Vagina (tissue), 2 donors: ENCODE measurements at regions not wholly inside any gene's neighbourhood (a gene's known extent, or its start where the extent isn't known, plus 50 kb on each side); places are given as distances from the start of the nearest gene placed in this dataset.

ENCODE experiments used
- DNase-seq, 2 donors: peaks; one replicate each; pipeline ENCODE4 v3.0.0-alpha.2; 2017; ENCODE audit errors: extremely low spot score in 2 of 2
- H3K27ac ChIP-seq: fragments of 200-600 bp; sonication (generic); one replicate; pipeline ENCODE4 v1.5.1; 2019
- H3K27me3 ChIP-seq: fragments of 200-600 bp; sonication (generic); one replicate; pipeline ENCODE4 v1.5.1; 2019
- H3K36me3 ChIP-seq, 2 donors: fragments of 200-600 bp; sonication (generic); one replicate each; pipeline ENCODE4 v1.5.1; 2017 to 2019
- H3K4me1 ChIP-seq: fragments of 200-600 bp; sonication (generic); one replicate; pipeline ENCODE4 v1.5.1; 2019
- H3K4me3 ChIP-seq, 2 donors: fragments of 200-600 bp; sonication (generic); 1 replicate in 1 of 2; 2 replicates in 1 of 2; pipeline ENCODE4 v1.5.1; 2016 to 2019
- H3K9me3 ChIP-seq: fragments of 200-600 bp; sonication (generic); one replicate; pipeline ENCODE4 v1.5.1; 2019
- CTCF ChIP-seq, 3 experiments: fragments of 450-650 bp in 2 of 3; fragments of 200-600 bp in 1 of 3; sonication (generic) in 1 of 3; IDR thresholded peaks; one replicate each; pipeline ENCODE4 v1.5.1; 2017 to 2019; ENCODE audit warnings: antibody characterized with exemption in 3 of 3, mild to moderate bottlenecking in 2 of 3, moderate library complexity in 2 of 3
- POLR2A ChIP-seq, 2 donors: fragments of 450-650 bp; IDR thresholded peaks; one replicate each; pipeline ENCODE4 v1.6.1; 2017; ENCODE audit warnings: antibody characterized with exemption in 2 of 2, mild to moderate bottlenecking in 2 of 2, moderate library complexity in 2 of 2
- POLR2AphosphoS5 ChIP-seq, 2 donors: sonication (generic); formaldehyde crosslinking; IDR thresholded peaks; one replicate each; pipeline ENCODE4 v1.9.0; 2017; ENCODE audit warnings: antibody characterized with exemption in 2 of 2, mild to moderate bottlenecking in 2 of 2, low read depth in 1 of 2; ENCODE audit not compliant: insufficient read depth in 1 of 2
- intact Hi-C: fragments of 100-400 bp; cut with DNase I; formaldehyde crosslinking; loops from one replicate; pipeline ENCODE4 v1.15.1; 2023

GRCh38 chr2:136452528-136452927 lies 312.8 kb upstream of the THSD7B start:
- TF ChIP-seq POLR2AphosphoS5 (IDR thresholded peaks at IDR 0.05; ENCODE audit: insufficient read depth in 1 of 2, low read depth in 1 of 2) (no peak), CTCF (IDR thresholded peaks at IDR 0.05) (no peak), POLR2A (IDR thresholded peaks at IDR 0.05) (no peak)
- no peaks in the 10 kb centered on the region for H3K4me1 ChIP-seq
- DNase-seq, result no peak
- no peaks in the 10 kb centered on the region for H3K36me3 ChIP-seq
- H3K9me3 ChIP-seq, result no peaks in the 10 kb centered on the region
- intact Hi-C loops, result no loop called here
- H3K27ac ChIP-seq, result no peak overlapping the region
- no peaks in the 10 kb centered on the region for H3K27me3 ChIP-seq
- no peak overlapping the region for H3K4me3 ChIP-seq

DNA sequence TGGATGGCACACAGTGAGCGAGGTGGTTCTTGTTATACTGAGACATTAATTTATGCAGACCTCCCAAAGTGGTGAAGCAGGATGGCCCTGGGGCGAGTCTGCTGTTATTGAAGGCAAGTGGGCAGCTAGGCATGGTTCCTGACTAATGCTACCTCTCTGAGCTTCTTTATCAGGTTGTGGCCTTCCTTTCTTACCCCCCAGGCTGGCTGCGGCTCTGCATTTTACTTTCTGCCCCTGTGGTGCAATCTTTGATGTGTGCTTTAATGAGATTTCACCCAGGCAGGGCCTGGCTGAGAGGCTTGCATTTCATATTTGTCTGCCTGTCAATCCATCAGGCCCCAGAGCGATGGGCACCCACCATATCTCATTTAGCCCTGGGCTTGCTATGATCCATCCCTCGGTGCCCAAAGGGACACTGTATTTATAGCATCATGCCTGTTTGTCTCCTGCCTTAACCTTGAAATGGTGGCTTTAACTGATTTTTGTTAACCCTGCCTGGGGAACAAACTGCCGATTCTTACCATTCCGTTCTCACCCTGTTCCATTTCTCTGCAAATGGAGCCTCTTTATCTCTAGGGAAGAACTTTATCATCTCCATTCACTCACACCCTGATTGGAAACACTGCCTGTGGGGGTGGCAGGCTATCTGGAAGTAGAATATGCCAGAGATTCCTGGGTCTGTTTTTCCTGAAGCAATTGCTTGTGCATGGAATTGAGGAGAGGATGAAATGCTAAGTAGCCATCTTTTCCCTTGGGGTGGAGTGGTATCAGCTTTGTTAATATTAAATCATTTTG lies 316.2 kb upstream of the THSD7B start:
- intact Hi-C loops, result no loop called here
- DNase-seq, result no peak
- no peak overlapping the region for H3K27ac ChIP-seq
- TF ChIP-seq CTCF (IDR thresholded peaks at IDR 0.05) (no peak), POLR2AphosphoS5 (IDR thresholded peaks at IDR 0.05; ENCODE audit: insufficient read depth in 1 of 2, low read depth in 1 of 2) (no peak), POLR2A (IDR thresholded peaks at IDR 0.05) (no peak)
- H3K4me3 ChIP-seq, result no peak overlapping the region
- H3K36me3 ChIP-seq, result no peaks in the 10 kb centered on the region
- H3K4me1 ChIP-seq, result no peaks in the 10 kb centered on the region
- H3K27me3 ChIP-seq, result no peaks in the 10 kb centered on the region
- no peaks in the 10 kb centered on the region for H3K9me3 ChIP-seq

DNA sequence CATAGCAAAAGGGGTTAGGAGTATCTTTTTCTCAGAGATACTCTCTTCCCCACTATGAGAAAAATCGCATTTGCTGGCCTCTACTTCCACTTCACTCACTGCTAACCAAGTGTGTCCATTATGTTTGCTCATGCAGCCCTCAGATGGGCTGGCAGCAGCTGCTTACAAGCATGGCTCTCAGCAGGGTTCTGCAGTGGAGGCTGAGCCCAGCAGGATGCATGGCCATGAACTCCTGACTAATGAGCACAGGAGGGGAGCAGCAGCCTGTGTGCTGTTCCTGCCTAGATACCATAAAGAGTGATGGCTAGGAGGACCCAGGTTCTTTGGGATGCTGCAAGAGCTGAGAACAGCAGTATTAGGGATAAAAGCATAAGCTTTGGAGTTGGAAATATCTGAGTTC lies 316.9 kb upstream of the THSD7B start:
- Histone ChIP-seq H3K4me3 (no peak overlapping the region), H3K4me1 (no peaks in the 10 kb centered on the region), H3K36me3 (no peaks in the 10 kb centered on the region), H3K27ac (no peak overlapping the region), H3K27me3 (no peaks in the 10 kb centered on the region), H3K9me3 (no peaks in the 10 kb centered on the region)
- no peak for DNase-seq
- intact Hi-C loops, result no loop called here
- TF ChIP-seq CTCF (IDR thresholded peaks at IDR 0.05) (no peak), POLR2AphosphoS5 (IDR thresholded peaks at IDR 0.05; ENCODE audit: insufficient read depth in 1 of 2, low read depth in 1 of 2) (no peak), POLR2A (IDR thresholded peaks at IDR 0.05) (no peak)

DNA sequence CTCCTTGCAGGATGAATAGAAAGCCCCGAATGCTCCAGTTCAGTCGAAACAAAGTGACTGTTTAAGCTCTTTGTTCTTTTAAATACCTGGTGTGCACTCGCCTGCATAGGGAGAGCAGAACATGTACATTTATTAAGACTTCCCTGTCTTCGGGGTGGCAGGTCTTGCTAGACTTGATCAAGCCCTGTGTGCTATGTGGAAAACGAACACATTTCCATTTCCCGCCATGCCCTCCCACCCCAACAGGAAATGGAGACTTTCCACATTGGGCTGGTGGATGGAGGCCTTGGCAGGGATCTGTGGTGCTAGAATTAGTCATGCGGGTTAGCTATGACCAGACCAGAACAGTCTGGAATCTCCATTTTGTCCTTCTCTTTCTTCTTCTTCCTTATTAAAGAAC lies 321.0 kb upstream of the THSD7B start:
- no peak overlapping the region for H3K27ac ChIP-seq
- H3K27me3 ChIP-seq, result no peaks in the 10 kb centered on the region
- no peaks in the 10 kb centered on the region for H3K4me1 ChIP-seq
- TF ChIP-seq CTCF (IDR thresholded peaks at IDR 0.05), result no peak
- TF ChIP-seq POLR2AphosphoS5 (IDR thresholded peaks at IDR 0.05; ENCODE audit: insufficient read depth in 1 of 2, low read depth in 1 of 2), result no peak
- no peak for TF ChIP-seq POLR2A (IDR thresholded peaks at IDR 0.05)
- H3K4me3 ChIP-seq, result no peak overlapping the region
- no peaks in the 10 kb centered on the region for H3K9me3 ChIP-seq
- H3K36me3 ChIP-seq, result no peaks in the 10 kb centered on the region
- DNase-seq, result no peak
- intact Hi-C loops, result no loop called here

GRCh38 chr2:136443661-136444060 lies 321.7 kb upstream of the THSD7B start:
- Histone ChIP-seq H3K36me3 (no peaks in the 10 kb centered on the region), H3K27ac (no peak overlapping the region), H3K4me3 (no peak overlapping the region), H3K27me3 (no peaks in the 10 kb centered on the region), H3K9me3 (no peaks in the 10 kb centered on the region), H3K4me1 (no peaks in the 10 kb centered on the region)
- TF ChIP-seq CTCF (IDR thresholded peaks at IDR 0.05) (no peak), POLR2A (IDR thresholded peaks at IDR 0.05) (no peak), POLR2AphosphoS5 (IDR thresholded peaks at IDR 0.05; ENCODE audit: insufficient read depth in 1 of 2, low read depth in 1 of 2) (no peak)
- intact Hi-C loops, result no loop called here
- no peak for DNase-seq
